Gastrocnemius medialis (tissue), 4 donors: ENCODE measurements at regions not wholly inside any gene's neighbourhood (a gene's known extent, or its start where the extent isn't known, plus 50 kb on each side); places are given as distances from the start of the nearest gene placed in this dataset.

Experiments used
- POLR2A ChIP-seq, 2 donors: fragments of 450-650 bp; IDR thresholded peaks; one replicate each; pipeline ENCODE4 v1.6.1; 2017; ENCODE audit warnings: antibody characterized with exemption in 2 of 2, mild to moderate bottlenecking in 2 of 2, moderate library complexity in 2 of 2
- TF ChIP-seq, protein P1 (sequence below), 5 experiments: fragments of 450-650 bp in 3 of 5; fragments of 200-600 bp in 2 of 5; sonication (generic) in 2 of 5; IDR thresholded peaks in 4 of 5; conservative IDR thresholded peaks in 1 of 5; 1 replicate in 4 of 5; 2 replicates in 1 of 5; pipeline ENCODE4 v1.5.1; 2016 to 2019; ENCODE audit warnings: antibody characterized with exemption in 5 of 5, mild to moderate bottlenecking in 3 of 5, moderate library complexity in 3 of 5

DNA sequence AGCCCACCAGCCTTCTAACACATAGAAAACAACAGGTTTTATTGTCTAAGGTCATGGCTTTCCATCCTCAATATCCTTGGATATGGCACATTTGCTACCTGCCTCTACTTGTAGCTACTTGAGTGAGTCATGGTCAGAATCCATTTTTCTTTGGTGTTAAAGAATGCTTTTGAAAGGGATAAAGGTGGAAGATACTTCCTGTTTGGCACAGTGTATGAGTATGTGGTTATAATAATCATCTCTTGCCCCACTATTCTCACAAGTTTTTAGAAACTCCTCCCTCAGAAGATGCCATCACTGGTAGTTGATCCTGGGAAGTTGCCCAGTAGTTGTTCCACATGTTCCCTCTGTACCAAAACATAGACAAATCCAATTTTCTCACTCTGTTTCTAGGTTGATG is 508.6 kb upstream of the IL12A start:
- TF ChIP-seq, protein P1, sequence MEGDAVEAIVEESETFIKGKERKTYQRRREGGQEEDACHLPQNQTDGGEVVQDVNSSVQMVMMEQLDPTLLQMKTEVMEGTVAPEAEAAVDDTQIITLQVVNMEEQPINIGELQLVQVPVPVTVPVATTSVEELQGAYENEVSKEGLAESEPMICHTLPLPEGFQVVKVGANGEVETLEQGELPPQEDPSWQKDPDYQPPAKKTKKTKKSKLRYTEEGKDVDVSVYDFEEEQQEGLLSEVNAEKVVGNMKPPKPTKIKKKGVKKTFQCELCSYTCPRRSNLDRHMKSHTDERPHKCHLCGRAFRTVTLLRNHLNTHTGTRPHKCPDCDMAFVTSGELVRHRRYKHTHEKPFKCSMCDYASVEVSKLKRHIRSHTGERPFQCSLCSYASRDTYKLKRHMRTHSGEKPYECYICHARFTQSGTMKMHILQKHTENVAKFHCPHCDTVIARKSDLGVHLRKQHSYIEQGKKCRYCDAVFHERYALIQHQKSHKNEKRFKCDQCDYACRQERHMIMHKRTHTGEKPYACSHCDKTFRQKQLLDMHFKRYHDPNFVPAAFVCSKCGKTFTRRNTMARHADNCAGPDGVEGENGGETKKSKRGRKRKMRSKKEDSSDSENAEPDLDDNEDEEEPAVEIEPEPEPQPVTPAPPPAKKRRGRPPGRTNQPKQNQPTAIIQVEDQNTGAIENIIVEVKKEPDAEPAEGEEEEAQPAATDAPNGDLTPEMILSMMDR (IDR thresholded peaks at IDR 0.05 in 4 of 5, conservative IDR thresholded peaks at IDR 0.05 in 1 of 5), result no peak
- TF ChIP-seq POLR2A (IDR thresholded peaks at IDR 0.05), result no peak
